Stimulated activated CD8-positive, alpha-beta memory T cell treated with anti-CD3 and anti-CD28 coated beads, Interleukin-12 subunit alpha, Interleukin-12 subunit beta, amount 100 ng/mL, for 24 hours (primary cell): ENCODE measurements at regions not wholly inside any gene's neighbourhood (a gene's known extent, or its start where the extent isn't known, plus 50 kb on each side); places are given as distances from the start of the nearest gene placed in this dataset.
"Not testable (repeated sequence)": the region's sequence is repeated elsewhere in the genome, so short reads cannot be mapped to it uniquely, and the experiment has no call there.

ENCODE experiments used
- DNase-seq: peaks from one replicate; pipeline ENCODE4 v3.0.0-alpha.2; 2020; ENCODE audit errors: extremely low read depth

DNA sequence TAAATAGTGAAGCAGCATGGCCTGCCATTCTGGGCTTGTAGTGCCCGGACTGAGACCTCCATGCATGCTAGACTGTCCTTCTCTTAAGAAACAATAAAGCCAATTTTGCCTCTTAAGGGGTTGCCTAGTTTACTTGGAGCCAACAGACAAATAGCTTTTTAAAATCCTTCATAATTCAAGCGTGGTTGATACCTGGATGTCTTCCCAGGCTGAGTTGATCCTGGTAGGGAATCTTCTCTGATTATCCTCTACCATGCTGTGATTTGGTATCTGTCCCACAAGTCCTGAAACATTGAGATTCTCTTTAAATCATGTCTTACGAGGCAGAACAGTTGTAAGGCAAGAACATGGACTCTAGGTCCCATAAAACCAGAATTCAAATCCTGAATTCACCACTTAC is 359.6 kb upstream of the CCL2 start:
- no peak for DNase-seq

GRCh38 chr17:33896263-33896662 is 358.8 kb upstream of the CCL2 start:
- no peak for DNase-seq

- DNase-seq = no peak
Measured at GRCh38 chr17:33901085-33901484, 354.0 kb upstream of the CCL2 start.

DNA sequence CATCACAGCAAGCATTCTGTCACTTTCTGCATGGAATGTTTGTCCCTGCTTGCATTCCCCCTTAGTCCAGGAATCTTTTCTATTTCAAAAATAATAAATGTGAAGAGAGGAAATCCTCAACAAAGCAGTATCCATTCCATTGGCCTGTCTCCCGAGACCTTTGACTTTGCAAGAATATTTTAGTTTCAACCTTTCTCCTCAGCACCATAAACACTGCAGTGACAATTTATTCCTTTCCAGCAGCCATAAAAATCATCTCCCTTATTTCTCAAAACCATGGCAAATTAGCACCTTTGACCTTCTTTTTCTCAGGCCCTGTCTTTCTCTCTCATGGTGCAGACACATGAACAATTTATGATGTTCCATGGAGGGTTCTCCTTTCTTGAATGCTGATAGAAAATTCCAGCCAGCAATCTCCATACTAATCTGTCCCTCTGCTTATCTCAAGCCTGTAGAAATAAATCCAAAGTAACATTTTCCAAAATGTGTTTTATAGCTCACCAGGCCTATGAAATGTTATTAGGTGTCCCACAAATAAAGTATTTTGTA is 352.1 kb upstream of the CCL2 start:
- DNase-seq = no peak

GRCh38 chr17:33904476-33904875 is 350.6 kb upstream of the CCL2 start:
- DNase-seq = no peak

GRCh38 chr17:33905338-33905800 is 349.7 kb upstream of the CCL2 start:
- DNase-seq = no peak

DNA sequence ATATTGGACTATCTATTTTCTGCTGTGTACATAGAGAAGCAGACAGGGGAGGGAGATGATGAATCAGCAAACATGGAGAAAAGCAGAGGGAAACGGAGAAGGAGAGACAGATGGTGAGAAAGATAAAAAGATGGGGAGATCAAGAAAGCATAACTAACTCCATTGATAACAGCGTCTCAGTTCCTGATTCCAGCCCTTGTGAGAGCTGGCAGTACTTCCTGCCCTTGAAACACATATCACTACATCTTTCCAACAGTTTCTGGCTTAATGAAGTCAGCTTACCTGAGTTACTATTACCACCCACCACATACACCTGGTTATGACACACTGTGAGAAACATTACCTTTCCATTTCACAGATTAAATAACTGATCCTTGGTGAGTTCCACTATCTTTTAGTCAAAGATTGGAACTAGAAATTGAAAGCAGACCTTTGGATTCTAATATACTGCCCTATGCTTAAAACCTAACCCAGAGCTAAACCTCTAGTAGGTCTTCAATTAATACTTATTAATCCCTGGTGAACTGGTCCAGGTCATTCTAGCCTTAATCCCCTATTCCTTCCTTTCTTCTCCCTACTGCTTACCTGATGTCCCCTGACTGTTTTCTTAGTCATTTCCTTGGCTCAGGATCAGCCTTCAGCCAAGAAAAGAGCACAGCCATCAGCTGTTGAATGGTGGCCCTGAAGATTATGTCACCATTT is 346.6 kb upstream of the CCL2 start:
- DNase-seq = no peak

GRCh38 chr17:33910200-33910857 is 344.8 kb upstream of the CCL2 start:
- DNase-seq = no peak

DNA sequence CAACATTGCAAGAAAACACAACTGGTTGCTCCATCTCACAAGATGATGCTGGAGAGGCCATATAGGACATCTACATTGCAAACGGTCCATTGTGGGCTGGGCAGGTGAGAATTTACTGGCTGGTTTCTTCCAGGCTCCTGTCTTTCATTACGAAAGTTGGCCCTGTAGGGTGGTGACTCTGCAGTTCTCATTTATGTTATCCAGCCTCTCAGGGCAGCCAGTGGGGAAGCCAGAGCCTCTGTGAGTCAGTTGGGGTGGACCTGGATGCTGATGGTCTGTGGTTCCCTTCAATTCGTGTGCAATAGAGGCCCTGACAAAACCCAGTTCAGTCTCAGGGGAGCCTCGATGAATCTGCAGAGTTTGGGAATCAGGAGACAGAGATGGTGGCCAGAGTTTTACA is 341.0 kb upstream of the CCL2 start:
- no peak for DNase-seq

DNA sequence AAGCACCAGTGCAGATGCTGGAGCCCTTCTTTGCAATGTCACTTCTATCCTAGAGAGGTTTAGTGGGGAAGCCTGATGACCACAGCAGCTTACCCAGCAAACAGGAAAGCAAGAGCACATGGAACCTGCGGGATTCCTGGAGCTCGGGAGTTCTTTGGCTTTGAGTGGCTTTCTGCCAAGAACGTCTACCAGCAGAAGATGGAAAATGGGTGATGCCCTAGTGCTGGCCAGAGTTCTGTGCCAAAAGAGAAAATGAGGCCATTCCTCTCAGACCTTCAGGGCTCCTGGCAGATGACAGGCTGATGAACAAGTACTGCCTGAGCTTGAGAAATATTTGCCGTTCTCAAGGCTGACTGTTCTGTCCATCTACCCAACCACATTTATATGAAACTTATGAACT is 332.1 kb upstream of the CCL2 start:
- no peak for DNase-seq

GRCh38 chr17:33924104-33924503 is 331.0 kb upstream of the CCL2 start:
- DNase-seq = no peak

DNA sequence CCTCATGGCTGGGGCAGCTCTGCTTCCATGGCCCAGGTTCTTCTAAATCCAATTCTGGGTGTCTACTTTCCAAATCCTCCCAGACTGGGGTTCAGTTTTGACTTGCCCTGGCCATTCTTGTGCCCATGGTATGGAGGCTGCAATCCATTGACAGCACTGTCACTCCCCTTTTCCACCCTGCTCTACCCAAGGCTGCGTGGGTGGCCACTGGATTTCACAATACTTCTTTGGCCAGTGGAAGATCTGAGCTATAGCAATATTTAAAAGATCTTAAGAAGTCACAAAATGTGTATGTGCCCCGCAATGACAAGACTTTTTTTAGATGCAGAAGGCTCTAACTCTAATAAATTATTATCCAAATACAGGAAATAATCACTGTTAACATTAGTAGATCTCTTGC is 329.4 kb upstream of the CCL2 start:
- DNase-seq = no peak

GRCh38 chr17:33927732-33928133 is 327.4 kb upstream of the CCL2 start:
- no peak for DNase-seq

DNA sequence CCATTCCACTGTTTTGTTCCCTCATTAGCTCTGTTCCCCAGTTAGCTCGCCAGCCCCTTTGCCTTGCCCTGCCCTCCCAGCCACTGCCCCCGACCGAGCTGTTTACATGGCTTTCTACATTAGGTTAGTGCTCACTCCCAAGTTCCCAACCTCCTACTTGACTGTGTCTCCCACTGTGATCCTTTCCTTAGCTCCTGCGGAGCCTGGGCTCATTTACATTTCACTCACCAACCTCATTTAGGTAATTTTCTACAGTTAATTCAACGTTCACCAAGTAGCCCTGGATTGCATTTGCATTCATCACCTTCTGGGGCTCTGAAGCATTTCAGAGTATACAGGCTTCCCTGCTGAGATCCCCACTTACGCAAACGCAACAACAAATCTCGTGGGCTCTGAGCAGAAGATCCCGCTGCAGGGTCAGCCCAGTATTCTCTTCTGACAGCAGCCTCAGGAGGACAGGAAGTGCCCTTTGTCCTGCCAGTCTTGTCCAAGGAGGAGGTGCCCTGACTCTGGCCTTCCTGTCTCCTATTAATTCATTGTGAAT is 325.8 kb upstream of the CCL2 start:
- DNase-seq = no peak

DNA sequence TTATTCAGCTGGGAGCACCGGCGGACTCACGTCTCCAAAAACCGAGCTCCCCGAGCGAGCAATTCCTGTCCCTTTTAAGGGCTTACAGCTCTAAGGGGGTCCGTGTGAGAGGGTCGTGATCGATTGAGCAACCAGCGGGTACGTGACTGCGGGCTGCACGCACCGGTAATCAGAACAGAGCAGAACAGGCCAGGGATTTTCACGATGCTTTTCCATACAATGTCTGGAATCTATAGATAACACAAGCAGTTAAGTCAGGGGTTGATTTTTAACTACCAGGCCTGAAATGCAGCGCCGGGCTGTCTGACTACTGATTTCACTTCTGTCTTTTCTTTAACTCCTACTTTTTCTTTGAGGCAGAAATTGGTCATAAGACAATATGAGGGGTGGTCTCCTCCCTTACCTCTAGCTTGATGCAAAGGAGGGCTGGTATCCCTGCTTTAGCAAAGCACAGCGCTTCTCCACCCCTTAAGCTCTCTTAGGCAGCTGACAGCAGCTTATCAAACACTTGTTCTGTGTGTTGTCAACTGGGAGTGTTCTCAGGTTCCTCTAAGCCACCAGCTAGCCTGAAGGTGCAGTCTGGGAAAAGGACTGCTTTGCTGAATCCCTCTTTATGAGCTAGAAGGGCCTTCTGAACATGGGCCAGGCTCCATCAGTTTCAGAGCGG is 323.8 kb upstream of the CCL2 start:
- DNase-seq = not testable (repeated sequence)

- no peak for DNase-seq
Measured at GRCh38 chr17:33932996-33933395, 322.1 kb upstream of the CCL2 start.

- no peak for DNase-seq
Measured at GRCh38 chr17:33933576-33933975, 321.5 kb upstream of the CCL2 start.

DNA sequence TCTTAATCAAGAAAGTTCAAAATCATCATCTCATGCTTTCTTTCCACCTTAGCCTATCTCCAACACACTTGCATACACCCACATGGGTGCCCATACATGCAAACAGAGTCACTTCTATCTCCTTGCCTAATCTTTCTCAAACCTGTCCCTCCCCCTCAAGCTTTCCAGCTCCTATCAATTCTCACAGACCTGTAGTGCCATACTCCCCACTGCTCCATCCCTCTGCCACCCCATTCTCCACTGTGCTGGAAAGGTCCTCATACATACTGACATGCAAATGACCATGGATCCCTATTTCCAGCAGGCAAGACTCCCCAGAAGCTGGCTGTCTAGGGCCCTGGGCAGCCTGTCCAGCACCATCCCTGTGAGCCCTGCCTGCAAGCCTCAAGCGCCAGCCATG is 320.4 kb upstream of the CCL2 start:
- no peak for DNase-seq

- DNase-seq = no peak
Measured at GRCh38 chr17:33935822-33936221, 319.3 kb upstream of the CCL2 start.

- no peak for DNase-seq
Measured at GRCh38 chr17:33936764-33937163, 318.3 kb upstream of the CCL2 start.

- no peak for DNase-seq
Measured at GRCh38 chr17:33939959-33940358, 315.1 kb upstream of the CCL2 start.

- DNase-seq = no peak
Measured at GRCh38 chr17:33940769-33941370, 314.2 kb upstream of the CCL2 start.
